KBM-7 (cell line): ENCODE measurements at regions not wholly inside any gene's neighbourhood (a gene's known extent, or its start where the extent isn't known, plus 50 kb on each side); places are given as distances from the start of the nearest gene placed in this dataset.

Experiments used
- DNase-seq: peaks from one replicate; pipeline ENCODE4 v3.0.0-alpha.2; 2015
- in situ Hi-C: fragments of 300-500 bp; cut with MboI; formaldehyde crosslinking; loops from 2 replicates; pipeline ENCODE4 v1.14.3; 2020; ENCODE audit warnings: low sequenced_read_pairs, low pct_unique_long_range_greater_than_20kb, mixed read lengths

- in situ Hi-C loops: no loop called here
- no peak for DNase-seq
Measured at GRCh38 chr13:89880201-89880600, 1467.3 kb upstream of the MIR17HG start.

GRCh38 chr13:89883893-89884448 lies 1463.5 kb upstream of the MIR17HG start:
- in situ Hi-C loops: no loop called here
- no peak for DNase-seq

- no peak for DNase-seq
- in situ Hi-C loops: no loop called here
Measured at GRCh38 chr13:89890806-89891205, 1456.7 kb upstream of the MIR17HG start.

- no peak for DNase-seq
- in situ Hi-C loops: no loop called here
Measured at GRCh38 chr13:89891416-89891815, 1456.1 kb upstream of the MIR17HG start.

GRCh38 chr13:89897681-89898080 lies 1449.8 kb upstream of the MIR17HG start:
- in situ Hi-C loops: no loop called here
- no peak for DNase-seq

- in situ Hi-C loops: no loop called here
Measured at GRCh38 chr13:89899302-89900103, 1448.0 kb upstream of the MIR17HG start.

GRCh38 chr13:89900104-89900765 lies 1447.3 kb upstream of the MIR17HG start:
- in situ Hi-C loops: no loop called here
- no peak for DNase-seq

More at GRCh38 chr13:89899302-89900103, 1448.0 kb upstream of the MIR17HG start:
- DNase-seq: no peak

GRCh38 chr13:89902223-89902622 lies 1445.3 kb upstream of the MIR17HG start:
- in situ Hi-C loops: no loop called here
- no peak for DNase-seq

- in situ Hi-C loops: no loop called here
Measured at GRCh38 chr13:89903115-89903514, 1444.4 kb upstream of the MIR17HG start.

GRCh38 chr13:89910166-89910565 lies 1437.3 kb upstream of the MIR17HG start:
- in situ Hi-C loops: no loop called here
- no peak for DNase-seq

More at GRCh38 chr13:89903115-89903514, 1444.4 kb upstream of the MIR17HG start:
- no peak for DNase-seq

GRCh38 chr13:89916551-89916950 lies 1430.9 kb upstream of the MIR17HG start:
- no peak for DNase-seq
- in situ Hi-C loops: no loop called here

GRCh38 chr13:89920461-89920860 lies 1427.0 kb upstream of the MIR17HG start:
- no peak for DNase-seq
- in situ Hi-C loops: no loop called here

GRCh38 chr13:89923052-89923451 lies 1424.4 kb upstream of the MIR17HG start:
- in situ Hi-C loops: no loop called here

GRCh38 chr13:89923736-89924135 lies 1423.8 kb upstream of the MIR17HG start:
- in situ Hi-C loops: no loop called here
- DNase-seq: no peak

More at GRCh38 chr13:89923052-89923451, 1424.4 kb upstream of the MIR17HG start:
- DNase-seq: no peak

- in situ Hi-C loops: no loop called here
- DNase-seq: peak; percentile 1
Measured at GRCh38 chr13:89925107-89925506, 1422.4 kb upstream of the MIR17HG start.

GRCh38 chr13:89930861-89931260 lies 1416.6 kb upstream of the MIR17HG start:
- in situ Hi-C loops: no loop called here
- no peak for DNase-seq

GRCh38 chr13:89932902-89933301 lies 1414.6 kb upstream of the MIR17HG start:
- DNase-seq: no peak
- in situ Hi-C loops: no loop called here

- in situ Hi-C loops: no loop called here
- no peak for DNase-seq
Measured at GRCh38 chr13:89936256-89936655, 1411.2 kb upstream of the MIR17HG start.

- in situ Hi-C loops: no loop called here
Measured at GRCh38 chr13:89937420-89937819, 1410.1 kb upstream of the MIR17HG start.

GRCh38 chr13:89940383-89940782 lies 1407.1 kb upstream of the MIR17HG start:
- in situ Hi-C loops: no loop called here
- no peak for DNase-seq

More at GRCh38 chr13:89937420-89937819, 1410.1 kb upstream of the MIR17HG start:
- DNase-seq: no peak
